H1 (cell line): ENCODE measurements at regions not wholly inside any gene's neighbourhood (a gene's known extent, or its start where the extent isn't known, plus 50 kb on each side); places are given as distances from the start of the nearest gene placed in this dataset.
"Not testable (repeated sequence)": the region's sequence is repeated elsewhere in the genome, so short reads cannot be mapped to it uniquely, and the experiment has no call there.

Experiments used
- CTCF ChIA-PET: fragments of 300-600 bp; sonication (Branson Sonifier 250); formaldehyde crosslinking; loops from one replicate; lab custom pipeline; 2021; ENCODE audit not compliant: partially characterized antibody; lab: Charles Lee
- POLR2A ChIA-PET: fragments of 300-600 bp; sonication (Branson Sonifier 250); formaldehyde crosslinking; loops from one replicate; lab custom pipeline; 2021; ENCODE audit warnings: inconsistent platforms; ENCODE audit not compliant: partially characterized antibody; lab: Charles Lee
- DNase-seq, 2 experiments: peaks; one replicate each; pipeline versions ENCODE4 v3.0.0 to v3.0.0-alpha.2; 2010 to 2022; ENCODE audit warnings: low spot score in 2 of 2, low read depth in 1 of 2, mixed read lengths in 1 of 2
- FAIRE-seq: peaks from 2 replicates; lab custom pipeline; 2011; peaks lifted over from hg19 to GRCh38; lab: Jason Lieb, UNC
- H2AFZ ChIP-seq: 2 replicates; pipeline ENCODE4 v1.8.1; 2012; ENCODE audit warnings: low read length, inconsistent platforms
- H2AK5ac ChIP-seq: 2 replicates; pipeline ENCODE4 v1.6.1; 2013; ENCODE audit warnings: low read depth, low read length
- H2BK120ac ChIP-seq: replicated peaks from 2 replicates; pipeline ENCODE3; 2013; ENCODE audit warnings: low read depth, low read length, inconsistent platforms
- H2BK12ac ChIP-seq: 2 replicates; pipeline ENCODE4 v1.6.1; 2013; ENCODE audit warnings: low read depth, low read length
- H2BK15ac ChIP-seq: 2 replicates; pipeline ENCODE4 v1.6.1; 2013; ENCODE audit warnings: low read length
- H2BK20ac ChIP-seq: 2 replicates; pipeline ENCODE4 v1.6.1; 2013; ENCODE audit warnings: low read length
- H2BK5ac ChIP-seq: 2 replicates; pipeline ENCODE4 v1.6.1; 2013; ENCODE audit warnings: low read depth, low read length
- H3K14ac ChIP-seq: 2 replicates; pipeline ENCODE4 v1.6.1; 2013; ENCODE audit warnings: inconsistent platforms; ENCODE audit not compliant: insufficient read length
- H3K18ac ChIP-seq: 2 replicates; pipeline ENCODE4 v1.6.1; 2013; ENCODE audit warnings: low read length; ENCODE audit errors: extremely low read depth
- H3K23ac ChIP-seq: 2 replicates; pipeline ENCODE4 v1.6.1; 2013; ENCODE audit warnings: inconsistent platforms; ENCODE audit not compliant: insufficient read length
- H3K23me2 ChIP-seq: 2 replicates; pipeline ENCODE4 v1.6.1; 2013; ENCODE audit warnings: low read depth, low read length
- H3K27ac ChIP-seq: 2 replicates; pipeline ENCODE4 v1.6.1; 2011; ENCODE audit warnings: low read depth, low read length, inconsistent platforms
- H3K27me3 ChIP-seq, 4 experiments: replicated peaks in 1 of 4; 1 replicate in 1 of 4; 2 replicates in 3 of 4; pipeline versions ENCODE4 v1.6.1 to v1.8.1; 2011 to 2013; ENCODE audit warnings: low read length in 3 of 4, mild to moderate bottlenecking in 3 of 4, inconsistent platforms in 2 of 4, mixed read lengths in 2 of 4, moderate library complexity in 1 of 4; ENCODE audit not compliant: control insufficient read depth in 3 of 4, insufficient read depth in 3 of 4; ENCODE audit errors: extremely low read depth in 1 of 4
- H3K36me3 ChIP-seq, 4 experiments: 2 replicates each; pipeline versions ENCODE4 v1.6.1 to v1.8.1; 2011 to 2013; ENCODE audit warnings: mild to moderate bottlenecking in 4 of 4, low read length in 3 of 4, moderate library complexity in 2 of 4, control low read depth in 1 of 4, inconsistent platforms in 1 of 4; ENCODE audit not compliant: insufficient read depth in 4 of 4, control insufficient read depth in 2 of 4
- H3K4ac ChIP-seq: replicated peaks from 2 replicates; pipeline ENCODE3; 2013; ENCODE audit warnings: low read length, low read depth, mixed read lengths, inconsistent platforms; ENCODE audit not compliant: insufficient read length
- H3K4me1 ChIP-seq, 4 experiments: replicated peaks in 1 of 4; 1 replicate in 1 of 4; 2 replicates in 3 of 4; pipeline versions ENCODE4 v1.6.1 to v1.8.1; 2011 to 2013; ENCODE audit warnings: low read length in 3 of 4, inconsistent platforms in 2 of 4, mixed read lengths in 1 of 4; ENCODE audit not compliant: insufficient read depth in 4 of 4, control insufficient read depth in 3 of 4
- H3K4me2 ChIP-seq, 2 experiments: 2 replicates each; pipeline versions ENCODE4 v1.6.1 to v1.8.1; 2011 to 2013; ENCODE audit warnings: low read depth in 2 of 2, low read length in 2 of 2, control low read depth in 1 of 2, inconsistent platforms in 1 of 2, mild to moderate bottlenecking in 1 of 2; ENCODE audit not compliant: insufficient read depth in 1 of 2
- H3K4me3 ChIP-seq, 4 experiments: fragments of 200-600, 300-600 bp in 1 of 4; sonication (generic), shearing (Covaris generic), sonication (Bioruptor Twin) in 1 of 4; 2 replicates each; pipeline versions ENCODE4 v1.5.1 to v1.8.1; 2011 to 2016; ENCODE audit warnings: low read length in 4 of 4, low read depth in 3 of 4, control low read depth in 2 of 4, inconsistent platforms in 2 of 4, mild to moderate bottlenecking in 2 of 4, mixed read lengths in 1 of 4, moderate library complexity in 1 of 4; ENCODE audit not compliant: insufficient read depth in 2 of 4; ENCODE audit errors: extremely low read depth in 1 of 4
- H3K56ac ChIP-seq: replicated peaks from 2 replicates; pipeline ENCODE3; 2013; ENCODE audit warnings: low read depth, mild to moderate bottlenecking, mixed read lengths, low read length, inconsistent platforms; ENCODE audit not compliant: insufficient read length
- H3K79me1 ChIP-seq: 2 replicates; pipeline ENCODE4 v1.6.1; 2013; ENCODE audit warnings: low read depth, low read length, control low read depth
- H3K79me2 ChIP-seq, 2 experiments: 2 replicates each; pipeline versions ENCODE4 v1.6.1 to v1.8.1; 2012 to 2013; ENCODE audit warnings: low read length in 2 of 2, mild to moderate bottlenecking in 2 of 2, inconsistent platforms in 1 of 2; ENCODE audit not compliant: insufficient read depth in 2 of 2, control insufficient read depth in 1 of 2
- H3K9ac ChIP-seq, 4 experiments: replicated peaks in 1 of 4; 1 replicate in 1 of 4; 2 replicates in 3 of 4; pipeline versions ENCODE4 v1.6.1 to v1.8.1; 2011 to 2013; ENCODE audit warnings: low read depth in 3 of 4, low read length in 3 of 4, control low read depth in 2 of 4, mild to moderate bottlenecking in 2 of 4, moderate library complexity in 2 of 4, inconsistent platforms in 1 of 4; ENCODE audit errors: extremely low read depth in 1 of 4
- H3K9me3 ChIP-seq, 2 experiments: 2 replicates each; pipeline versions ENCODE4 v1.6.1 to v1.8.1; 2012 to 2013; ENCODE audit warnings: mild to moderate bottlenecking in 2 of 2, moderate library complexity in 2 of 2, control low read depth in 1 of 2, inconsistent platforms in 1 of 2, low read depth in 1 of 2, low read length in 1 of 2, mixed read lengths in 1 of 2; ENCODE audit not compliant: insufficient read depth in 2 of 2
- H4K20me1 ChIP-seq, 2 experiments: replicated peaks in 1 of 2; 2 replicates each; pipeline versions ENCODE3 to v1.8.1; 2011 to 2013; ENCODE audit warnings: inconsistent platforms in 2 of 2, low read length in 2 of 2, mild to moderate bottlenecking in 1 of 2; ENCODE audit not compliant: insufficient read depth in 2 of 2, control insufficient read depth in 1 of 2
- H4K5ac ChIP-seq: 2 replicates; pipeline ENCODE4 v1.6.1; 2013; ENCODE audit warnings: low read length, low read depth, mixed read lengths, inconsistent platforms; ENCODE audit not compliant: insufficient read length
- H4K8ac ChIP-seq: 2 replicates; pipeline ENCODE4 v1.8.0; 2013; ENCODE audit warnings: mild to moderate bottlenecking, moderate library complexity, low read length, inconsistent platforms; ENCODE audit not compliant: insufficient read depth; ENCODE audit errors: extremely low read depth
- H4K91ac ChIP-seq: replicated peaks from 2 replicates; pipeline ENCODE3; 2013; ENCODE audit warnings: low read length, mixed read lengths, inconsistent platforms; ENCODE audit not compliant: insufficient read length
- WGBS, 2 experiments: shearing (Covaris generic) in 1 of 2; methylation state at CpG; one replicate each; pipeline versions ENCODE4 v1.1.6 to v1.1.7; 2013 to 2015; ENCODE audit warnings: low lambda C conversion rate in 2 of 2, mixed read lengths in 2 of 2, inconsistent platforms in 1 of 2, low coverage in 1 of 2, missing lambda C conversion rate in 1 of 2; ENCODE audit not compliant: insufficient replicate concordance in 2 of 2, insufficient coverage in 1 of 2, insufficient read length in 1 of 2; ENCODE audit errors: extremely low coverage in 1 of 2, missing lambda C conversion rate in 1 of 2; 5-methylcytosine and 5-hydroxymethylcytosine counted together

- H4K8ac ChIP-seq, FAIRE-seq, H2AFZ ChIP-seq, H4K5ac ChIP-seq, H3K4me1 ChIP-seq, H2BK15ac ChIP-seq, POLR2A ChIA-PET, H3K27ac ChIP-seq, H3K4ac ChIP-seq, H3K18ac ChIP-seq, H3K9me3 ChIP-seq, H2BK12ac ChIP-seq, H3K23ac ChIP-seq, H2BK5ac ChIP-seq, H3K4me2 ChIP-seq, H4K91ac ChIP-seq, H4K20me1 ChIP-seq, DNase-seq, H2AK5ac ChIP-seq, CTCF ChIA-PET, H2BK20ac ChIP-seq, H3K27me3 ChIP-seq, H3K79me1 ChIP-seq, H3K36me3 ChIP-seq, H3K9ac ChIP-seq, H3K4me3 ChIP-seq, H3K23me2 ChIP-seq, H3K14ac ChIP-seq, H3K56ac ChIP-seq, H2BK120ac ChIP-seq, H3K79me2 ChIP-seq: not testable (repeated sequence)
- WGBS, 2 experiments, result 92% methylated on average over 2 of the region's 4 CpGs; no CpG with 5 or more reads in 1 of the 2 experiments
Observed at GRCh38 chr2:87907556-87908099, 82.0 kb upstream of the RGPD2 start.
